ENCODE measurements at regions not wholly inside any gene's neighbourhood (a gene's known extent, or its start where the extent isn't known, plus 50 kb on each side); places are given as distances from the start of the nearest gene placed in this dataset.
"Not testable (repeated sequence)": the region's sequence is repeated elsewhere in the genome, so short reads cannot be mapped to it uniquely, and the experiment has no call there.

DNA sequence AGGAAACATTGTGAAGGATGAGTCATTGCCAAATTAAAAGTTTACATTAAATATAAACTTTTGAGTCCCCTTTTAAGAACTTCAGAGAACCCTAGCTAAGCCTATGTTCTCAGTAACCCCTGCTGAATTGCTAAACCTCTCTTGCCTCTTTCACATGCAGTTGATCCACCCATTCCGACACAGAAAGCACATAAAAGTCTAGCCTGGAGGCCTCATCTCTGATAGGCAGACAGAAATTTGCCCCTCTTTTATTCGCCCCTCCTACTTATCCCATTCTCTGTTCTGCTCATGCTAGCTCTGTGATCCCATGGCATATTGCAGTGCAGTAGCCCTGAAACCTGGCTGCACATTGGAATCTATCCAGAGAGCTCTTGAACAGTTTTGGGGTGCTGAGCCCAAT, 58.2 kb upstream of the PDE3B start:
- Histone ChIP-seq H3K9me3 (no peaks in the 10 kb centered on the region), H3K4me3 (no peak overlapping the region), H3K4me2 (no peak overlapping the region), H3K27ac (no peak overlapping the region), H3K4me1 (no peaks in the 10 kb centered on the region)
- ChIA-PET POLR2A (no interaction called here), CTCF (no interaction called here)
- 64% methylated on average over 2 of the region's 2 CpGs for WGBS (ENCODE audit: missing lambda C conversion rate)
- DNase-seq (ENCODE audit: low read depth in 1 of 2, low spot score in 1 of 2) (no peak), ATAC-seq (no peak), FAIRE-seq (no peak)
- TF ChIP-seq CHD2 (IDR thresholded peaks at IDR 0.05; ENCODE audit: low read length, partially characterized antibody): no peak
- TF ChIP-seq NPAS2 (CRISPR knock-in tag; IDR thresholded peaks at IDR 0.05; ENCODE audit: borderline replicate concordance): no peak
- no peak for TF ChIP-seq ESRRA (IDR thresholded peaks at IDR 0.05; ENCODE audit: borderline replicate concordance, low read length)
- no peak for TF ChIP-seq SREBF2 (IDR thresholded peaks at IDR 0.05)
- TF ChIP-seq BHLHE40 (IDR thresholded peaks at IDR 0.05; ENCODE audit: low read depth, low read length): no peak

DNA sequence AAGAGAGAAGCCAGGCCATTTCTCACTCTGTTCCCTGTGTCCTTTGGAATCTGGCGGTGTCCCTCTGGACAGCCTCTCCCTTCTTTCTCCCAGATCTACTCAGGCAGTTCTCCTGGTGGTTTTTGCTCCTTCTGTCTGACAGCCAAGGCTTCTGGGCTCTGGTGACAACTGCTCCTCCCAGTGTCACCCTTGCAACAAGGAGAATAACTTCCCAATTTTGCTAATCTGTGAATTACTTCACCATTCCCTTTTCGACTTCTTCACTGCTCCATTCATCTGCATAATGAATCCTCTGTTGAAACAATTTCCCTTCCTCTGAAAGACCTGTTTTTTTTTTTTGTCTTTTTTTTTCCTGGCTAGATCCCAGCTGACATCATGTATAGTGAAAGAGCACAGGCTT, 56.3 kb upstream of the PDE3B start:
- TF ChIP-seq RNF2 (IDR thresholded peaks at IDR 0.05; ENCODE audit: borderline replicate concordance, low read depth) (no peak), JUNB (IDR thresholded peaks at IDR 0.05) (no peak), BHLHE40 (IDR thresholded peaks at IDR 0.05; ENCODE audit: low read depth, low read length) (no peak), POLR2A (IDR thresholded peaks at IDR 0.05; ENCODE audit: low read length) (no peak), MYC (IDR thresholded peaks at IDR 0.05; ENCODE audit: borderline replicate concordance, low read length) (no peak), PHF8 (IDR thresholded peaks at IDR 0.05; ENCODE audit: borderline replicate concordance, low read depth) (no peak), MAZ (IDR thresholded peaks at IDR 0.05; ENCODE audit: borderline replicate concordance, low read depth, low read length) (no peak), KDM1A (IDR thresholded peaks at IDR 0.05; ENCODE audit: low read depth) (no peak), TP53 (CRISPR knock-in tag; IDR thresholded peaks at IDR 0.05) (no peak), FOSB (CRISPR knock-in tag; IDR thresholded peaks at IDR 0.05) (no peak)
- 49% methylated on average over 2 of the region's 2 CpGs for WGBS (ENCODE audit: missing lambda C conversion rate)
- no peak overlapping the region for H3K4me2 ChIP-seq
- no peak overlapping the region for H3K27ac ChIP-seq
- DNase-seq (ENCODE audit: low read depth in 1 of 2, low spot score in 1 of 2): no peak
- H3K9me3 ChIP-seq: no peaks in the 10 kb centered on the region
- ChIA-PET CTCF (no interaction called here), POLR2A (no interaction called here)
- no peak for FAIRE-seq
- H3K4me1 ChIP-seq: no peaks in the 10 kb centered on the region
- ATAC-seq: no peak
- H3K4me3 ChIP-seq: no peak overlapping the region

DNA sequence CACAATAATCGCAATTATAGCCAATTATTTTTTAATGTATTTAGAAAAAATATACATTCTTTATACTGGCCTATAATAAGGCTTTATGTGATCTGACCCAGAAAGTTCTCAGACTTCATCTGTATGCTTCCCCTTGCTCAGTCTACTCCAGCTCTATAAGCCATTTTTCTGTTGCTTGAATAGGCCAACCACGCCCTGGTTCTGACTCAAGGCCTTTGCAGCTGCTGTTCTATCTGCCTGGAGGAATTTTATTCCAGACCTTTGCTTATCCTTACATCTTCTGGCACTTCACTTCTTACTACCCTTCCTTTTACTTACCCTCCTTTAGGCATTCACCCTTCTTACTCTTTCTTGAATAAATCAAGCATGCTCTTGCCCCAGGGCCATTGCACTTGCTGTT, 54.9 kb upstream of the PDE3B start:
- Histone ChIP-seq H3K9me3 (no peaks in the 10 kb centered on the region), H3K4me3 (no peak overlapping the region), H3K4me1 (no peaks in the 10 kb centered on the region), H3K27ac (no peak overlapping the region), H3K4me2 (no peak overlapping the region)
- ChIA-PET CTCF (no interaction called here), POLR2A (no interaction called here)
- FAIRE-seq: no peak
- TF ChIP-seq, protein P1, sequence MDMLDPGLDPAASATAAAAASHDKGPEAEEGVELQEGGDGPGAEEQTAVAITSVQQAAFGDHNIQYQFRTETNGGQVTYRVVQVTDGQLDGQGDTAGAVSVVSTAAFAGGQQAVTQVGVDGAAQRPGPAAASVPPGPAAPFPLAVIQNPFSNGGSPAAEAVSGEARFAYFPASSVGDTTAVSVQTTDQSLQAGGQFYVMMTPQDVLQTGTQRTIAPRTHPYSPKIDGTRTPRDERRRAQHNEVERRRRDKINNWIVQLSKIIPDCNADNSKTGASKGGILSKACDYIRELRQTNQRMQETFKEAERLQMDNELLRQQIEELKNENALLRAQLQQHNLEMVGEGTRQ (IDR thresholded peaks at IDR 0.05): no peak
- TF ChIP-seq NFE2L2 (conservative IDR thresholded peaks at IDR 0.05; ENCODE audit: low read length): no peak
- TF ChIP-seq KDM1A (IDR thresholded peaks at IDR 0.05; ENCODE audit: low read depth): no peak
- TF ChIP-seq ZC3H11A (IDR thresholded peaks at IDR 0.05): no peak
- no peak for TF ChIP-seq CHD4 (IDR thresholded peaks at IDR 0.05; ENCODE audit: borderline replicate concordance)
- no peak for TF ChIP-seq EHMT2 (IDR thresholded peaks at IDR 0.05; ENCODE audit: low read depth)
- TF ChIP-seq, protein P2, sequence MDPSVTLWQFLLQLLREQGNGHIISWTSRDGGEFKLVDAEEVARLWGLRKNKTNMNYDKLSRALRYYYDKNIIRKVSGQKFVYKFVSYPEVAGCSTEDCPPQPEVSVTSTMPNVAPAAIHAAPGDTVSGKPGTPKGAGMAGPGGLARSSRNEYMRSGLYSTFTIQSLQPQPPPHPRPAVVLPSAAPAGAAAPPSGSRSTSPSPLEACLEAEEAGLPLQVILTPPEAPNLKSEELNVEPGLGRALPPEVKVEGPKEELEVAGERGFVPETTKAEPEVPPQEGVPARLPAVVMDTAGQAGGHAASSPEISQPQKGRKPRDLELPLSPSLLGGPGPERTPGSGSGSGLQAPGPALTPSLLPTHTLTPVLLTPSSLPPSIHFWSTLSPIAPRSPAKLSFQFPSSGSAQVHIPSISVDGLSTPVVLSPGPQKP (IDR thresholded peaks at IDR 0.05; ENCODE audit: low read depth, low read length): no peak
- no peak for DNase-seq (ENCODE audit: low read depth in 1 of 2, low spot score in 1 of 2)
- 54% methylated on average over 2 of the region's 2 CpGs for WGBS (ENCODE audit: missing lambda C conversion rate)
- ATAC-seq: no peak

DNA sequence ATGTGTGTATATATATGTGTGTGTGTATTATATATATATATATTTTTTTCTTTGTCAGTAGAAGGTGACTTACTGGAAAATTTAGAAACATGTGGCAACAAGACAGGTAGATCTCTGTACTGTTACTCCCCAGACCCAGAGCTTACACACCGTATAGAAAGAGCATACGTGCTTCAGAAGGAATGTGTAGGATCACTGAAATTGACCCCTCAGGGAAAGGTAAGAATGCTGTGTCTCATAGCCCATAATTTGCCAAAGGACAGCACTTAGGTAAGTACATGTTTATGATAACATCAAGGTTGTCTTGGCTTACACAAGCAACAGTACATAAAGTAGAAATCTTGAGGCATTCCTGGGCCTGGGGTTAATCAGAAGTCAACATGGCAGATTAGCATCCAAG, 54.2 kb upstream of the PDE3B start:
- Histone ChIP-seq H3K27ac (no peak overlapping the region), H3K4me3 (no peak overlapping the region), H3K9me3 (no peaks in the 10 kb centered on the region), H3K4me1 (no peaks in the 10 kb centered on the region), H3K4me2 (no peak overlapping the region)
- TF ChIP-seq HOXB5 (CRISPR knock-in tag; IDR thresholded peaks at IDR 0.05): no peak
- TF ChIP-seq HOXA7 (CRISPR knock-in tag; IDR thresholded peaks at IDR 0.05): no peak
- no peak for TF ChIP-seq TP53 (CRISPR knock-in tag; IDR thresholded peaks at IDR 0.05)
- no peak for TF ChIP-seq RNF2 (IDR thresholded peaks at IDR 0.05; ENCODE audit: borderline replicate concordance, low read depth)
- no peak for TF ChIP-seq CBX2 (IDR thresholded peaks at IDR 0.05; ENCODE audit: borderline replicate concordance, low read depth)
- no peak for TF ChIP-seq NR3C1 (IDR thresholded peaks at IDR 0.05)
- no peak for TF ChIP-seq NPAS2 (CRISPR knock-in tag; IDR thresholded peaks at IDR 0.05; ENCODE audit: borderline replicate concordance)
- TF ChIP-seq HOXB13 (CRISPR knock-in tag; IDR thresholded peaks at IDR 0.05; ENCODE audit: low read depth): no peak
- no peak for TF ChIP-seq MYC (IDR thresholded peaks at IDR 0.05; ENCODE audit: borderline replicate concordance, low read length)
- TF ChIP-seq JUN (IDR thresholded peaks at IDR 0.05): no peak
- no peak for TF ChIP-seq JUNB (IDR thresholded peaks at IDR 0.05)
- no peak for TF ChIP-seq MAFK (IDR thresholded peaks at IDR 0.05; ENCODE audit: partially characterized antibody)
- TF ChIP-seq HDAC2 (IDR thresholded peaks at IDR 0.05): no peak
- TF ChIP-seq EP300 (IDR thresholded peaks at IDR 0.05): no peak
- no peak for TF ChIP-seq SMC3 (IDR thresholded peaks at IDR 0.05)
- 67% methylated on average over 2 of the region's 2 CpGs for WGBS (ENCODE audit: missing lambda C conversion rate)
- no peak for ATAC-seq
- no peak for FAIRE-seq
- CTCF ChIA-PET: no interaction called here
- POLR2A ChIA-PET: no interaction called here
- no peak for DNase-seq (ENCODE audit: low read depth in 1 of 2, low spot score in 1 of 2)

DNA sequence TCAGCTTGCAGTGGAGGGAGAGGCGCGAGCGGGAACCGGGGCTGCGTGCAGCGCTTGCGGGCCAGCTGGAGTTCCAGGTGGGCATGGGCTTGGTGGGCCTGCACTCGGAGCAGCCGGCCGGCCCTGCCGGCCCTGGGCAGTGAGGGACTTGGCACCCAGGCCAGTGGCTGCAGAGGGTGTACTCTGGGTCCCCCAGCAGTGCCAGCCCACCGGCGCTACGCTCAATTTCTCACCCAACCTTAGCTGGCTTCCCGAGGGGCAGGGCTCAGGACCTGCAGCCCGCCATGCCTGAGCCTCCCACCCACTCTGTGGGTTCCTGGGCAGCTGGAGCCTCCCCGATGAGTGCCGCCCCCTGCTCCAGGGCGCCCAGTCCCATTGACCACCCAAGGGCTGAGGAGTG, 52.6 kb upstream of the PDE3B start:
- 90% methylated on average over 2 of the region's 19 CpGs for WGBS (ENCODE audit: missing lambda C conversion rate)
- H3K4me1 ChIP-seq; H3K9me3 ChIP-seq; H3K4me3 ChIP-seq; ATAC-seq; FAIRE-seq; H3K27ac ChIP-seq; POLR2A ChIA-PET; DNase-seq (ENCODE audit: low read depth in 1 of 2, low spot score in 1 of 2); CTCF ChIA-PET; H3K4me2 ChIP-seq: not testable (repeated sequence)
